ENCODE measurements at regions not wholly inside any gene's neighbourhood (a gene's known extent, or its start where the extent isn't known, plus 50 kb on each side); places are given as distances from the start of the nearest gene placed in this dataset.

GRCh38 chr9:82781921-82782392 is 281.0 kb downstream of the RASEF start:
- H3K27ac ChIP-seq (ENCODE audit: extremely low read depth, low read depth, low read length) = no peak overlapping the region
- WGBS (ENCODE audit: insufficient coverage, low coverage, missing lambda C conversion rate) = 0% methylated on average over 6 of the region's 6 CpGs
- no peaks in the 10 kb centered on the region for H3K4me1 ChIP-seq (replicated peaks in 1 of 2; ENCODE audit: control insufficient read depth in 2 of 2, insufficient read depth in 2 of 2, low read length in 2 of 2)
- FAIRE-seq (no peak), ATAC-seq (no peak), DNase-seq (ENCODE audit: extremely low read depth in 1 of 4, low spot score in 3 of 4) (no peak)
- H3K36me3 ChIP-seq (ENCODE audit: control insufficient read depth, insufficient read depth, low read length) = no peaks in the 10 kb centered on the region
- no peak for TF ChIP-seq RAD51 (IDR thresholded peaks at IDR 0.05; ENCODE audit: borderline replicate concordance, low read depth)
- no peak overlapping the region for H3K9ac ChIP-seq (ENCODE audit: insufficient read depth in 1 of 2, low read depth in 2 of 2, low read length in 2 of 2)
- in situ Hi-C loops (cut with MboI) (no loop called here), intact Hi-C loops (cut with micrococcal nuclease) (no loop called here)
- no TSS peak for BruUV-seq (replicated peaks)
- H3K27me3 ChIP-seq (ENCODE audit: control insufficient read depth in 2 of 2, insufficient read depth in 2 of 2, low read length in 2 of 2) = no peaks in the 10 kb centered on the region
- no peaks in the 10 kb centered on the region for H3K9me1 ChIP-seq (ENCODE audit: control insufficient read depth, insufficient read depth, low read length)
- H4K20me1 ChIP-seq (replicated peaks; ENCODE audit: control insufficient read depth, insufficient read depth, low read length) = no peaks in the 10 kb centered on the region
- no peak overlapping the region for H2AFZ ChIP-seq (ENCODE audit: low read depth, low read length)
- H3K4me3 ChIP-seq = no peak overlapping the region
- CTCF ChIA-PET (ENCODE audit: low intra/inter-chr PET ratio) = no interaction called here
- POLR2A ChIA-PET = no interaction called here
- no peaks in the 10 kb centered on the region for H3K79me2 ChIP-seq (ENCODE audit: control insufficient read depth, insufficient read depth, low read length)
- no peak overlapping the region for H3K4me2 ChIP-seq (ENCODE audit: insufficient read depth, low read length)
- H3K9me3 ChIP-seq (replicated peaks; ENCODE audit: control insufficient read depth, insufficient read depth, low read depth, low read length) = no peaks in the 10 kb centered on the region

GRCh38 chr9:82783045-82783444 is 279.9 kb downstream of the RASEF start:
- Histone ChIP-seq H4K20me1 (replicated peaks; ENCODE audit: control insufficient read depth, insufficient read depth, low read length) (no peaks in the 10 kb centered on the region), H3K27ac (ENCODE audit: extremely low read depth, low read depth, low read length) (no peak overlapping the region), H3K36me3 (ENCODE audit: control insufficient read depth, insufficient read depth, low read length) (no peaks in the 10 kb centered on the region), H3K4me2 (ENCODE audit: insufficient read depth, low read length) (no peak overlapping the region), H3K4me1 (replicated peaks in 1 of 2; ENCODE audit: control insufficient read depth in 2 of 2, insufficient read depth in 2 of 2, low read length in 2 of 2) (no peaks in the 10 kb centered on the region), H2AFZ (ENCODE audit: low read depth, low read length) (no peak overlapping the region), H3K27me3 (ENCODE audit: control insufficient read depth in 2 of 2, insufficient read depth in 2 of 2, low read length in 2 of 2) (no peaks in the 10 kb centered on the region), H3K9me1 (ENCODE audit: control insufficient read depth, insufficient read depth, low read length) (no peaks in the 10 kb centered on the region), H3K79me2 (ENCODE audit: control insufficient read depth, insufficient read depth, low read length) (no peaks in the 10 kb centered on the region), H3K4me3 (no peak overlapping the region), H3K9me3 (replicated peaks; ENCODE audit: control insufficient read depth, insufficient read depth, low read depth, low read length) (no peaks in the 10 kb centered on the region), H3K9ac (ENCODE audit: insufficient read depth in 1 of 2, low read depth in 2 of 2, low read length in 2 of 2) (no peak overlapping the region)
- TF ChIP-seq HMG20A (CRISPR knock-in tag; conservative IDR thresholded peaks at IDR 0.05) = no peak
- TF ChIP-seq ZFP1 (CRISPR knock-in tag; IDR thresholded peaks at IDR 0.05) = no peak
- TF ChIP-seq CHD1 (IDR thresholded peaks at IDR 0.05; ENCODE audit: low read length) = no peak
- TF ChIP-seq TBL1XR1 (IDR thresholded peaks at IDR 0.05; ENCODE audit: low read length in 2 of 2) = no peak
- TF ChIP-seq JUND (IDR thresholded peaks at IDR 0.05; ENCODE audit: borderline replicate concordance, low read depth, low read length) = no peak
- no peak for TF ChIP-seq JUND (tag; IDR thresholded peaks at IDR 0.05; ENCODE audit: borderline replicate concordance, low read depth, low read length)
- TF ChIP-seq MIER1 (IDR thresholded peaks at IDR 0.05; ENCODE audit: low read depth) = no peak
- TF ChIP-seq ZBTB2 (IDR thresholded peaks at IDR 0.05) = no peak
- ChIA-PET POLR2A (no interaction called here), CTCF (ENCODE audit: low intra/inter-chr PET ratio) (no interaction called here)
- WGBS (ENCODE audit: insufficient coverage, low coverage, missing lambda C conversion rate) = 0% methylated on average over 1 of the region's 1 CpG
- FAIRE-seq = no peak
- ATAC-seq = no peak
- in situ Hi-C loops (cut with MboI) = no loop called here
- BruUV-seq (replicated peaks) = no TSS peak
- intact Hi-C loops (cut with micrococcal nuclease) = no loop called here
- no peak for DNase-seq (ENCODE audit: extremely low read depth in 1 of 4, low spot score in 3 of 4)

All from K562 (cell line).